PFSK-1 (cell line): ENCODE measurements at regions not wholly inside any gene's neighbourhood (a gene's known extent, or its start where the extent isn't known, plus 50 kb on each side); places are given as distances from the start of the nearest gene placed in this dataset.

ENCODE experiments used
- FOXP2 ChIP-seq: optimal IDR thresholded peaks from 2 replicates; pipeline ENCODE3; 2011; ENCODE audit warnings: borderline replicate concordance, control low read depth, inconsistent platforms; ENCODE audit not compliant: insufficient read depth; ENCODE audit errors: extremely low read length, extremely low read depth
- POLR2AphosphoS5 ChIP-seq: IDR thresholded peaks from 2 replicates; pipeline ENCODE4 v1.6.1; 2012; ENCODE audit warnings: low read depth, mild to moderate bottlenecking, control low read depth, low read length, moderate library complexity
- REST ChIP-seq, 2 experiments: IDR thresholded peaks; 2 replicates each; pipeline versions ENCODE4 v1.6.1 to v1.8.0; 2011 to 2012; ENCODE audit warnings: low read depth in 2 of 2, low read length in 2 of 2, control low read depth in 1 of 2, inconsistent platforms in 1 of 2, mild to moderate bottlenecking in 1 of 2, moderate library complexity in 1 of 2; ENCODE audit not compliant: insufficient read depth in 1 of 2
- SIN3A ChIP-seq: IDR thresholded peaks from 2 replicates; pipeline ENCODE4 v1.6.1; 2012; ENCODE audit warnings: mild to moderate bottlenecking, low read length, moderate library complexity, borderline replicate concordance; ENCODE audit not compliant: insufficient read depth
- TAF1 ChIP-seq: IDR thresholded peaks from 2 replicates; pipeline ENCODE4 v1.6.1; 2012; ENCODE audit warnings: low read length, control low read depth, borderline replicate concordance; ENCODE audit not compliant: insufficient read depth

- TF ChIP-seq FOXP2: no peak
- TF ChIP-seq REST (IDR thresholded peaks at IDR 0.05; ENCODE audit: insufficient read depth in 1 of 2, low read depth in 2 of 2, low read length in 2 of 2): no peak
- TF ChIP-seq TAF1: no peak
- TF ChIP-seq POLR2AphosphoS5: no peak
- no peak for TF ChIP-seq SIN3A
These were observed 394.7 kb upstream of the GRM3 start for GRCh38 chr7:86248977-86249376.

- TF ChIP-seq REST (IDR thresholded peaks at IDR 0.05; ENCODE audit: insufficient read depth in 1 of 2, low read depth in 2 of 2, low read length in 2 of 2) (no peak), SIN3A (no peak), POLR2AphosphoS5 (no peak), TAF1 (no peak), FOXP2 (no peak)
These were observed 400.5 kb upstream of the GRM3 start for GRCh38 chr7:86243171-86243570.

- TF ChIP-seq TAF1 (no peak), SIN3A (no peak), POLR2AphosphoS5 (no peak)
These were observed 417.5 kb upstream of the GRM3 start for GRCh38 chr7:86226191-86226590.

- TF ChIP-seq SIN3A (no peak), POLR2AphosphoS5 (no peak), FOXP2 (no peak), REST (IDR thresholded peaks at IDR 0.05; ENCODE audit: insufficient read depth in 1 of 2, low read depth in 2 of 2, low read length in 2 of 2) (no peak), TAF1 (no peak)
These were observed 420.9 kb upstream of the GRM3 start for GRCh38 chr7:86222806-86223205.

GRCh38 chr7:86214734-86215133, 429.0 kb upstream of the GRM3 start:
- TF ChIP-seq SIN3A (no peak), FOXP2 (no peak), REST (IDR thresholded peaks at IDR 0.05; ENCODE audit: insufficient read depth in 1 of 2, low read depth in 2 of 2, low read length in 2 of 2) (no peak), POLR2AphosphoS5 (no peak), TAF1 (no peak)
